ENCODE measurements at regions not wholly inside any gene's neighbourhood (a gene's known extent, or its start where the extent isn't known, plus 50 kb on each side); places are given as distances from the start of the nearest gene placed in this dataset.

DNA sequence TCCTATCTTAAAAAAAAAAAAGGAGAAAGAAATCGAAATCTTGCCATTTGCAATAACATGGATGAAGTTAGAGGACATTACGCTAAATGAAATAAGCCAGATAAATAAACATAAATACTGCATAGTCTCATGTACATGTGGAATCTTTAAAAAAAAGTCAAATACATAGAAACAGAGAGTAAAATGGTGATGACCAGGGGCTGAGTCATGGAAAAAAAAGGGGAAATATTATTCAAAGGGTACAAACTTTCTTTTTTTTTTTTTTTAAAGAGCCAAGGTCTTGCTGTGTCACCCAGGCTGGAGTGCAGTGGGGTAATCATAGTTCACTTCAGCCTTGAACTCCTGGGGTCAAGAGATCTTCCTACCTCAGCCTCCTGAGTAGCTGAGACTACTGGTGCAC is 310.1 kb downstream of the ZNF608 start:
- H2BK20ac ChIP-seq (ENCODE audit: low read length) = no peak overlapping the region
- no peak overlapping the region for H3K4me3 ChIP-seq (ENCODE audit: extremely low read depth in 1 of 4, insufficient read depth in 2 of 4, low read depth in 3 of 4, low read length in 4 of 4)
- no peak overlapping the region for H3K4ac ChIP-seq (replicated peaks; ENCODE audit: insufficient read length, low read depth, low read length)
- no peaks in the 10 kb centered on the region for H3K23me2 ChIP-seq (ENCODE audit: low read depth, low read length)
- TF ChIP-seq YY1 (IDR thresholded peaks at IDR 0.05; ENCODE audit: low read depth, low read length) (no peak), SAP30 (IDR thresholded peaks at IDR 0.05; ENCODE audit: insufficient read depth, insufficient replicate concordance, low read length) (no peak), SP4 (IDR thresholded peaks at IDR 0.05; ENCODE audit: low read length) (no peak), SRF (IDR thresholded peaks at IDR 0.05; ENCODE audit: low read depth, low read length) (no peak)
- TF ChIP-seq, protein P1, sequence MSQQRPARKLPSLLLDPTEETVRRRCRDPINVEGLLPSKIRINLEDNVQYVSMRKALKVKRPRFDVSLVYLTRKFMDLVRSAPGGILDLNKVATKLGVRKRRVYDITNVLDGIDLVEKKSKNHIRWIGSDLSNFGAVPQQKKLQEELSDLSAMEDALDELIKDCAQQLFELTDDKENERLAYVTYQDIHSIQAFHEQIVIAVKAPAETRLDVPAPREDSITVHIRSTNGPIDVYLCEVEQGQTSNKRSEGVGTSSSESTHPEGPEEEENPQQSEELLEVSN (IDR thresholded peaks at IDR 0.05) = no peak
- H3K9me3 ChIP-seq (ENCODE audit: insufficient read depth in 2 of 2, low read depth in 1 of 2, low read length in 1 of 2) = 0 out of 4 replicates have a peak, but pooled peaks cover 0 to 2% of the 10 kb centered on the region in 2 experiments
- no peak overlapping the region for H2AFZ ChIP-seq (ENCODE audit: low read length)
- H2BK12ac ChIP-seq (ENCODE audit: low read depth, low read length) = no peak overlapping the region
- no peak overlapping the region for H4K5ac ChIP-seq (ENCODE audit: insufficient read length, low read depth, low read length)
- H4K91ac ChIP-seq (replicated peaks; ENCODE audit: insufficient read length, low read length) = no peak overlapping the region
- H3K18ac ChIP-seq (ENCODE audit: extremely low read depth, low read length) = no peak overlapping the region
- DNase-seq (ENCODE audit: low read depth in 1 of 2, low spot score in 2 of 2) = no peak
- H2BK15ac ChIP-seq (ENCODE audit: low read length) = no peak overlapping the region
- 100% methylated on average over 2 of the region's 2 CpGs; no CpG with 5 or more reads in 1 of the 2 experiments for WGBS, 2 experiments (ENCODE audit: extremely low coverage in 1 of 2, insufficient coverage in 1 of 2, insufficient read length in 1 of 2, insufficient replicate concordance in 2 of 2, low coverage in 1 of 2, low lambda C conversion rate in 2 of 2, missing lambda C conversion rate in 1 of 2)
- ChIA-PET CTCF (ENCODE audit: partially characterized antibody) (no interaction called here), POLR2A (ENCODE audit: partially characterized antibody) (no interaction called here)
- no peak overlapping the region for H3K4me2 ChIP-seq (ENCODE audit: insufficient read depth in 1 of 2, low read depth in 2 of 2, low read length in 2 of 2)
- no peak overlapping the region for H2BK5ac ChIP-seq (ENCODE audit: low read depth, low read length)
- no peaks in the 10 kb centered on the region for H3K27me3 ChIP-seq (replicated peaks in 1 of 4; ENCODE audit: control insufficient read depth in 3 of 4, extremely low read depth in 1 of 4, insufficient read depth in 3 of 4, low read length in 3 of 4)
- H3K36me3 ChIP-seq (ENCODE audit: control insufficient read depth in 2 of 4, insufficient read depth in 4 of 4, low read length in 3 of 4) = no peaks in the 10 kb centered on the region
- H3K9ac ChIP-seq (replicated peaks in 1 of 4; ENCODE audit: extremely low read depth in 1 of 4, low read depth in 3 of 4, low read length in 3 of 4) = no peak overlapping the region
- H3K79me1 ChIP-seq (ENCODE audit: low read depth, low read length) = no peaks in the 10 kb centered on the region
- peaks cover 2 to 20% (median 14%) of the 10 kb centered on the region in 4 experiments; a peak in 6 of 7 replicates for H3K4me1 ChIP-seq (replicated peaks in 1 of 4; ENCODE audit: control insufficient read depth in 3 of 4, insufficient read depth in 4 of 4, low read length in 3 of 4)
- no peak overlapping the region for H3K23ac ChIP-seq (ENCODE audit: insufficient read length)
- H4K8ac ChIP-seq (ENCODE audit: extremely low read depth, insufficient read depth, low read length) = no peak overlapping the region
- no peak overlapping the region for H3K27ac ChIP-seq (ENCODE audit: low read depth, low read length)
- H4K20me1 ChIP-seq (replicated peaks in 1 of 2; ENCODE audit: control insufficient read depth in 1 of 2, insufficient read depth in 2 of 2, low read length in 2 of 2) = no peaks in the 10 kb centered on the region
- 0 out of 2 replicates have a peak overlapping the region, but pooled peaks have one; percentile 41 for H2AK5ac ChIP-seq (ENCODE audit: low read depth, low read length)
- no peak for FAIRE-seq
- H3K14ac ChIP-seq (ENCODE audit: insufficient read length) = no peak overlapping the region
- no peak overlapping the region for H3K56ac ChIP-seq (replicated peaks; ENCODE audit: insufficient read length, low read depth, low read length)
- H2BK120ac ChIP-seq (replicated peaks; ENCODE audit: low read depth, low read length) = no peak overlapping the region
- no peaks in the 10 kb centered on the region for H3K79me2 ChIP-seq (ENCODE audit: control insufficient read depth in 1 of 2, insufficient read depth in 2 of 2, low read length in 2 of 2)

All from H1 (cell line).